GM12865 (cell line): ENCODE measurements at regions not wholly inside any gene's neighbourhood (a gene's known extent, or its start where the extent isn't known, plus 50 kb on each side); places are given as distances from the start of the nearest gene placed in this dataset.

ENCODE experiments used
- DNase-seq: peaks from one replicate; pipeline ENCODE4 v3.0.0; 2010; ENCODE audit warnings: low read depth
- H3K4me3 ChIP-seq: 2 replicates; pipeline ENCODE4 v1.5.1; 2011; ENCODE audit warnings: mild to moderate bottlenecking, low read depth, low read length, control low read depth
- TF ChIP-seq, protein P1 (sequence below): IDR thresholded peaks from 2 replicates; pipeline ENCODE4 v1.5.1; 2011; ENCODE audit warnings: low read length, control low read depth, low read depth, inconsistent platforms; ENCODE audit not compliant: insufficient read depth; ENCODE audit errors: missing control alignments

DNA sequence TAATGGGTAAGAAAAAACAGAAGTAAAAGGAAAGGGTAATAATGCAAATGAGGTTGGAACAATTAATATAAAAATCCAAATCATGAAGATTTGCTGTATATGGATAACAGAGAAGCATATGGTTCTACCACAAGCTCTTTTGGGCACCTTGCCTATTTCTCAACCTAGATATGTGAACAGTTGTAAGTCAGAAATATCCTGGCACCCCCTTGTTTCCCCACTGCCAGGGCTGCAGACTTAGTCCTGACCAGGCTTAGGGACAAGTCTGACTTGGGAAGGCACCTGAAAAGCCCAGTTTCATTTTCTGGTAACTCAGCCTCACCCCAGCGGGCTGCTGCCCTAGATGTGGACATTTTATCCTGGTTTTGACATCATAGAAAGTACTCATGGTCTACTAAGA, 183.2 kb upstream of the STAC start:
- no peak overlapping the region for H3K4me3 ChIP-seq
- DNase-seq: no peak
- TF ChIP-seq, protein P1, sequence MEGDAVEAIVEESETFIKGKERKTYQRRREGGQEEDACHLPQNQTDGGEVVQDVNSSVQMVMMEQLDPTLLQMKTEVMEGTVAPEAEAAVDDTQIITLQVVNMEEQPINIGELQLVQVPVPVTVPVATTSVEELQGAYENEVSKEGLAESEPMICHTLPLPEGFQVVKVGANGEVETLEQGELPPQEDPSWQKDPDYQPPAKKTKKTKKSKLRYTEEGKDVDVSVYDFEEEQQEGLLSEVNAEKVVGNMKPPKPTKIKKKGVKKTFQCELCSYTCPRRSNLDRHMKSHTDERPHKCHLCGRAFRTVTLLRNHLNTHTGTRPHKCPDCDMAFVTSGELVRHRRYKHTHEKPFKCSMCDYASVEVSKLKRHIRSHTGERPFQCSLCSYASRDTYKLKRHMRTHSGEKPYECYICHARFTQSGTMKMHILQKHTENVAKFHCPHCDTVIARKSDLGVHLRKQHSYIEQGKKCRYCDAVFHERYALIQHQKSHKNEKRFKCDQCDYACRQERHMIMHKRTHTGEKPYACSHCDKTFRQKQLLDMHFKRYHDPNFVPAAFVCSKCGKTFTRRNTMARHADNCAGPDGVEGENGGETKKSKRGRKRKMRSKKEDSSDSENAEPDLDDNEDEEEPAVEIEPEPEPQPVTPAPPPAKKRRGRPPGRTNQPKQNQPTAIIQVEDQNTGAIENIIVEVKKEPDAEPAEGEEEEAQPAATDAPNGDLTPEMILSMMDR: no peak

DNA sequence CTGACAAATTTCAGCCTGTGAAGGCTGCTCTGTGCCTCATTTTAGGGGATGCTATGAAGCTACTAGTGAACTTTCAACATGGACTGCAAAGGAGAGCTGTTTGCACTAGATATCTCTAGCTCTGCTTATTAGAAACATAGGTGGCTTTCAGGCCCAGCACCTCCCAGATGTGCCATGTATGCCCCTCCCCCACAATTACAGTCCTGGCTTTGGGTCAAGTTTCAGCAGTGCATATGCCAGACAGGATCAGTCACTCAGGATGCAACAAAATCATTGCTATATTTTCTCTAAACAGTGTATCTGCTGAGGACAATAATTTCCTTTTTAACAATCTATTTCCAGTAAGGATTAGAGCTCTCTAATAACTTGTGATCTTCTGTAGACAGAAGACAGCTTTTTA, 178.8 kb upstream of the STAC start:
- no peak for DNase-seq
- H3K4me3 ChIP-seq: no peak overlapping the region
- TF ChIP-seq, protein P1: no peak

DNA sequence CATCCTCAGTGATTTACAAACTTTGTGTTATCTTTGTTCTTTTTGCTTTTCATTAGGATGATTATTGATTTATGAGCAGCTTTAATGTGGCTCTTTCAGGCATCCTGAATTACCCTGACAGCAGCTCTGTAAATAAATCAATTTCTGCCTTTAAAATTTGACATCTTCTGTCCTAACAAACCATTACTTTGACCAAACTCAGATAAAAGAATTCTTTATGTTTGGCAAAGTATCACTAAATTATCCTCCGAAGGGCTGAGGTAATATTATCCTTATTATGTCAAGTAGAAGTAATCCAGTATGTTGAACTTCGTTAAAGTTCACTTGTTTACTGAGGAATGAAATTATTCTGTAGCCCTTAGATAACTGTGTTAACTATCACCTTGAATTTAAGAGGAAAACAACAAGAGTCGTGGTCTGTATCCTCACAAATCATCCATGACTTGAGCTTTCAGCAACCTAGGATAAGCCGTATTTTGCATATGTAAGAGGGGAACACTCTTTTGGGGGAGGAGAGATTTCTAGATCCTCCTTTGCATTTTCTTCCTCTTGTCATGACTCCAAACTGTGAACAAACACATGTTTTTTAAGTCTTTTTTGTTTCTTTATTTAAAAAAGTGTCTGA, 173.2 kb upstream of the STAC start:
- no peak for DNase-seq
- TF ChIP-seq, protein P1: no peak
- no peak overlapping the region for H3K4me3 ChIP-seq

DNA sequence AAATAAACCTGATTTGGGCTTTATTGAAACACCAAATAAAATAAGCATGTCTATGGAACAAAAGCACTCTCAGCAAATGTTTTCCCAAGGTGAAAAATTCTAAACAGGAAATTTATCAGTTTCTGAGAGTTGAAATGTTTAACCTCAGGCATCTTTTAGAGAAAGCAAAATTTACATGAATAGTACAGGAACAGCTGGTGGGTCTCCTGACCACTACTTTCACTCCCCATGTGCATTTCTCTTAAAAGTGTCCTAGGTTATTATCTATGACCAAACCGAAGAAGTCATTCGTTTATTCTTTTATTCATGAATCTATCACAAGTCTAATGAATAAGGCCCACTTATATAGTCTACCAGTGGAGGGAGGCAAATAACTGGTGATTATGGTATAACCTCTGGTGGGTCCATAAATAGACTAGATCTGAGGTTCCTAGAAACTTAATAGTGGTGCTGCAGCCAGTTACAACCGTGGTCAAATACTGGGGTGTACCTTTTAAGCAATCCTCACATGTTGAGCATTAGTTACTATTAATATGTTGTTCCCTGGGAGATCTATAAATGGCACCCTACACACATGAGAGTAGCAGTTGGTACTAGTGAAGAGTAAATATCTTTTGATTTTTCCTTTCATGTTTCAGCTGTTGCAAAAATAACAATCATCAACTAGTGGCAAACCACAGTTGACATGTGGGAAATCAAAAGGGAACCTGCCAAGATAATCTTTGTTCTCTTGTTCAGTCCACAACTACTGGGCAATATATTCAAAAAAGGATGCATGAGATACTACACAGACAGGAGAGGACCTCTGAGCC, 169.3 kb upstream of the STAC start:
- DNase-seq: no peak
- H3K4me3 ChIP-seq: no peak overlapping the region
- TF ChIP-seq, protein P1: no peak

DNA sequence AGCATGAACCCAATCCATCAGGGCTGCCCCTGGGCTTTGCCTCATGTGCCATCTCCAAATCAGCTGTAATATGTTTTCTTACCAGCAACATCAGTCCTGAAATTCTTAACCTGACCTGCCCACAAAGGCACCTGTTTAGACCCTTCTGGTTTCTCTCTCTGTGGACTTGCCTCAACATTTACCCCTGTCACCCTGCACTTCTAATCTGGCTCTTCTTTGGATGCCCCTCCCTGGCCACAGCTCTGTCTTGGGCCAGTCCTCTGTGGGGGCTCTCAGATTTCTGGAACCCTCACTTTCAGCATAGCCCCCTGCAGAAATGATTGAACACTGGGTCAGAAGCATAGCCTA, 168.7 kb upstream of the STAC start:
- no peak overlapping the region for H3K4me3 ChIP-seq
- TF ChIP-seq, protein P1: no peak
- no peak for DNase-seq

DNA sequence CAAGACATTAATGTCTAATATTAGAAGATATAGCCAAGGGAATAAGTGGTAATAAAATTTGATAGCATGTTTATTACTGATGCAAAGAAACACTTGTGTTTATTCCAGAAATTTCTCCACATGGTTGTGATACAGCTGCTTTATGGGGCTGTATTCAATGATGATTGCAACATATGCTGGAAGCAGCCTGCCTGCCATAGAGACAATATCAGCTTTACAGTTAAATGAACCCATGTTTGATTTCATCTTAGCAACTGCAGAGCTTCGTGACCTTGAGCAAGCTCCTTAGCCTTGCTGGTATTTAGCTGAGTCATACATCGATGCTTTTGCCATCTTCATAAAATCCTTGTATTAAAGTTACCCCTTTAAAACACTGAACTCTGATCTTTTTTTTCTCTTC, 168.1 kb upstream of the STAC start:
- H3K4me3 ChIP-seq: no peak overlapping the region
- TF ChIP-seq, protein P1: no peak
- no peak for DNase-seq
